ENCODE measurements at regions not wholly inside any gene's neighbourhood (a gene's known extent, or its start where the extent isn't known, plus 50 kb on each side); places are given as distances from the start of the nearest gene placed in this dataset.

DNA sequence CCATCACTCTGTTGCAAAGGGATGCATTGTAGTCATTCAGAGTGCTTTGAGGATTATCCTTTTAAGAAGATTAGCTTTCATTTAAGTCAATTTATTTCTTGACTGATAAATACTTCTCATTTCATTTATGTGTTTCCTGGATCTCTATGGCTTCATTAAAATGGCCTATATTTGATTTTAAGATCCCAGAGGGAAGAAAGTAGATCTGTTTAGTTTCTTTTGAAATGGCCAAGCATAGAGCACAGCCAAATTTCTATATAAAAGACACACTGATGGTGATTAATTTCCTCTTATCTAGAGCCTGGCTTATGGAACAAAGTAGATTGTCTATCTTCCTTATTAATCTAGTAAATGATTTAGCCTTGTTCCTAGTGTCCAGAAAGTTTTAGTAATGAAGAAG, 129.7 kb upstream of the CALCR start:
- TF ChIP-seq, protein P1, sequence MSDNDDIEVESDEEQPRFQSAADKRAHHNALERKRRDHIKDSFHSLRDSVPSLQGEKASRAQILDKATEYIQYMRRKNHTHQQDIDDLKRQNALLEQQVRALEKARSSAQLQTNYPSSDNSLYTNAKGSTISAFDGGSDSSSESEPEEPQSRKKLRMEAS (IDR thresholded peaks at IDR 0.05): no peak
- TF ChIP-seq, protein P2, sequence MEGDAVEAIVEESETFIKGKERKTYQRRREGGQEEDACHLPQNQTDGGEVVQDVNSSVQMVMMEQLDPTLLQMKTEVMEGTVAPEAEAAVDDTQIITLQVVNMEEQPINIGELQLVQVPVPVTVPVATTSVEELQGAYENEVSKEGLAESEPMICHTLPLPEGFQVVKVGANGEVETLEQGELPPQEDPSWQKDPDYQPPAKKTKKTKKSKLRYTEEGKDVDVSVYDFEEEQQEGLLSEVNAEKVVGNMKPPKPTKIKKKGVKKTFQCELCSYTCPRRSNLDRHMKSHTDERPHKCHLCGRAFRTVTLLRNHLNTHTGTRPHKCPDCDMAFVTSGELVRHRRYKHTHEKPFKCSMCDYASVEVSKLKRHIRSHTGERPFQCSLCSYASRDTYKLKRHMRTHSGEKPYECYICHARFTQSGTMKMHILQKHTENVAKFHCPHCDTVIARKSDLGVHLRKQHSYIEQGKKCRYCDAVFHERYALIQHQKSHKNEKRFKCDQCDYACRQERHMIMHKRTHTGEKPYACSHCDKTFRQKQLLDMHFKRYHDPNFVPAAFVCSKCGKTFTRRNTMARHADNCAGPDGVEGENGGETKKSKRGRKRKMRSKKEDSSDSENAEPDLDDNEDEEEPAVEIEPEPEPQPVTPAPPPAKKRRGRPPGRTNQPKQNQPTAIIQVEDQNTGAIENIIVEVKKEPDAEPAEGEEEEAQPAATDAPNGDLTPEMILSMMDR (IDR thresholded peaks at IDR 0.05; ENCODE audit: low read depth, low read length, missing input control): no peak
- TF ChIP-seq GABPA (IDR thresholded peaks at IDR 0.05 in 1 of 2, conservative IDR thresholded peaks at IDR 0.05 in 1 of 2) (no peak), FOXA1 (IDR thresholded peaks at IDR 0.05) (no peak), TAF1 (conservative IDR thresholded peaks at IDR 0.05) (no peak), RAD21 (IDR thresholded peaks at IDR 0.05) (no peak), HNF4A (conservative IDR thresholded peaks at IDR 0.05) (no peak), FOXA2 (IDR thresholded peaks at IDR 0.05) (no peak), YY1 (IDR thresholded peaks at IDR 0.05) (no peak), SP1 (IDR thresholded peaks at IDR 0.05) (no peak)
- TF ChIP-seq, protein P3, sequence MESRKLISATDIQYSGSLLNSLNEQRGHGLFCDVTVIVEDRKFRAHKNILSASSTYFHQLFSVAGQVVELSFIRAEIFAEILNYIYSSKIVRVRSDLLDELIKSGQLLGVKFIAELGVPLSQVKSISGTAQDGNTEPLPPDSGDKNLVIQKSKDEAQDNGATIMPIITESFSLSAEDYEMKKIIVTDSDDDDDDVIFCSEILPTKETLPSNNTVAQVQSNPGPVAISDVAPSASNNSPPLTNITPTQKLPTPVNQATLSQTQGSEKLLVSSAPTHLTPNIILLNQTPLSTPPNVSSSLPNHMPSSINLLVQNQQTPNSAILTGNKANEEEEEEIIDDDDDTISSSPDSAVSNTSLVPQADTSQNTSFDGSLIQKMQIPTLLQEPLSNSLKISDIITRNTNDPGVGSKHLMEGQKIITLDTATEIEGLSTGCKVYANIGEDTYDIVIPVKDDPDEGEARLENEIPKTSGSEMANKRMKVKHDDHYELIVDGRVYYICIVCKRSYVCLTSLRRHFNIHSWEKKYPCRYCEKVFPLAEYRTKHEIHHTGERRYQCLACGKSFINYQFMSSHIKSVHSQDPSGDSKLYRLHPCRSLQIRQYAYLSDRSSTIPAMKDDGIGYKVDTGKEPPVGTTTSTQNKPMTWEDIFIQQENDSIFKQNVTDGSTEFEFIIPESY (IDR thresholded peaks at IDR 0.05): no peak
- TF ChIP-seq, protein P4, sequence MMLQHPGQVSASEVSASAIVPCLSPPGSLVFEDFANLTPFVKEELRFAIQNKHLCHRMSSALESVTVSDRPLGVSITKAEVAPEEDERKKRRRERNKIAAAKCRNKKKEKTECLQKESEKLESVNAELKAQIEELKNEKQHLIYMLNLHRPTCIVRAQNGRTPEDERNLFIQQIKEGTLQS (IDR thresholded peaks at IDR 0.05): no peak

All from liver (tissue), 3 donors.